ENCODE measurements at regions not wholly inside any gene's neighbourhood (a gene's known extent, or its start where the extent isn't known, plus 50 kb on each side); places are given as distances from the start of the nearest gene placed in this dataset.

GRCh38 chr11:33646629-33647028, 54.0 kb downstream of the C11orf91 start:
- DNase-seq (ENCODE audit: low read depth), result no peak
- H3K9me3 ChIP-seq (ENCODE audit: control insufficient read depth, low read length), result no peaks in the 10 kb centered on the region
- no peaks in the 10 kb centered on the region for H3K36me3 ChIP-seq (ENCODE audit: control insufficient read depth, insufficient read depth, low read length, severe bottlenecking)
- H3K27me3 ChIP-seq (replicated peaks; ENCODE audit: control insufficient read depth, insufficient read depth, low read length), result no peaks in the 10 kb centered on the region
- H3K4me3 ChIP-seq (ENCODE audit: low read length), result no peak overlapping the region
- H3K4me1 ChIP-seq (ENCODE audit: control insufficient read depth, insufficient read depth, low read length), result peaks cover 19% of the 10 kb centered on the region
- H3K9ac ChIP-seq (ENCODE audit: low read length), result no peak overlapping the region

DNA sequence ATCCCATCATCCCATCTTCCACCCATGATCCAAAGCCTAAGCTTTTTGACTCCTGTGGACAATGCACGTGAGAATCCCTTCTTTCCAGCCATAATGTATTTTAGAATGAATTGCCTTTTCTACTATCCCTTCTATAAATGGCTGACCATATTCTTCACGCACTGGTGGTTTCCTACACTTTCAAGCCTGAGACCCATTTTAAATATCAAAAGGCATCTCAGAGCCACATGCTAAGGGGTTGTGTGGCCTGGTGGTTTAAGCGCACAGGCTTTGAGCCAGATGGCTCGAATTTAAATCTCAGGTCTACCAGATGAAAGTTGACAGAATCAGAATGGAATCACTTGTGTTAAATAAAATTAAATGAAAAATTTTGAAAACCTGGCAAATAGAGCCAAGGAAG, 54.5 kb downstream of the C11orf91 start:
- H3K4me1 ChIP-seq (ENCODE audit: control insufficient read depth, insufficient read depth, low read length), result peaks cover 19% of the 10 kb centered on the region
- no peaks in the 10 kb centered on the region for H3K9me3 ChIP-seq (ENCODE audit: control insufficient read depth, low read length)
- no peaks in the 10 kb centered on the region for H3K27me3 ChIP-seq (replicated peaks; ENCODE audit: control insufficient read depth, insufficient read depth, low read length)
- no peak overlapping the region for H3K4me3 ChIP-seq (ENCODE audit: low read length)
- no peak for DNase-seq (ENCODE audit: low read depth)
- H3K36me3 ChIP-seq (ENCODE audit: control insufficient read depth, insufficient read depth, low read length, severe bottlenecking), result no peaks in the 10 kb centered on the region
- no peak overlapping the region for H3K9ac ChIP-seq (ENCODE audit: low read length)

DNA sequence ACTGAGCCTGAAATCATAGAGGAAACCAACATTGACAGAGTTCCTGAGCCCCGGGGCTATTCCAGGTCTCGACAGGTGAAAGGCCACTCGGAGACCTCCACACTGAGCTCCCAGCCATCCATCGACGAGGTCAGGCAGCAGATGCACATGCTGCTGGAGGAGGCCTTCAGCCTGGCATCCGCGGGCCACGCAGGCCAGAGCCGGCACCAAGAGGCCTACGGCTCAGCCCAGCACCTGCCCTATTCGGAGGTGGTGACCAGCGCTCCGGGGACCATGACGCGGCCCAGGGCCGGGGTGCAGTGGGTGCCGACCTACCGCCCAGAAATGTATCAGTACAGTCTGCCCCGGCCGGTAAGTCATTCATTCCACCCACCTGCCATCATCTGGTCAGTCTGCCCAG, 54.9 kb downstream of the C11orf91 start:
- no peak overlapping the region for H3K9ac ChIP-seq (ENCODE audit: low read length)
- no peaks in the 10 kb centered on the region for H3K27me3 ChIP-seq (replicated peaks; ENCODE audit: control insufficient read depth, insufficient read depth, low read length)
- H3K9me3 ChIP-seq (ENCODE audit: control insufficient read depth, low read length), result no peaks in the 10 kb centered on the region
- DNase-seq (ENCODE audit: low read depth), result no peak
- peaks cover 19% of the 10 kb centered on the region for H3K4me1 ChIP-seq (ENCODE audit: control insufficient read depth, insufficient read depth, low read length)
- H3K4me3 ChIP-seq (ENCODE audit: low read length), result no peak overlapping the region
- H3K36me3 ChIP-seq (ENCODE audit: control insufficient read depth, insufficient read depth, low read length, severe bottlenecking), result no peaks in the 10 kb centered on the region

DNA sequence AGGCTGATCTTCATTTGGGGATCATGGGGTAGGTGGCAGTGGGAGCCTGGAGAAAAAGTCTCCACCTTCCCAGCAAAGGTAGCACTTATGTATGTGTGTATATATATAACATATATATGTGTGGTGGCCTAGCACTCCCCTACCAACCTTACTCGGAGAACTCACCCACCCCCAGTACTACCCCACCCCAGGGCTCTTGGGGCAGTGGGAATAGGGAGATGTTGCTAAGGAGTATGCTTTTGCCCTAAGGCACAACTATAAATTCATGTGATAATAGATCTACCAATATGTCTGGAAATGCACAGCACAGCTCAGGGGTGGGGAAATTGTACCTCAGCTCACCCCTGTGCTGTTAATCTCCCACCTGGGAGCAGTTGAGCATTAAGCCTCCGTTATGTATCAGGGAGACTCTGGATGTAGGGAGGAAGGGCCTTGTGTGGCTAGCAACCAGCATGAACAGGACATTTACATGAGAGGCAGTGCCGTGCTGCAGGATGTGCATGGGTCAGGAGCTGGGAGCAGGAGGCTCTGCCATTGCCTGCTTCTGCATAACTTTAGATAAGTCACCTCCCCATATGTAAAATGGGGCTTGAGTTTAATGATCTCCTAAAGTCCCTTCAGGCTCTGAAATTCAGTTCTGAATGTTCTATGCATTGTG, 57.3 kb downstream of the C11orf91 start:
- no peaks in the 10 kb centered on the region for H3K27me3 ChIP-seq (replicated peaks; ENCODE audit: control insufficient read depth, insufficient read depth, low read length)
- H3K36me3 ChIP-seq (ENCODE audit: control insufficient read depth, insufficient read depth, low read length, severe bottlenecking), result no peaks in the 10 kb centered on the region
- H3K9me3 ChIP-seq (ENCODE audit: control insufficient read depth, low read length), result no peaks in the 10 kb centered on the region
- DNase-seq (ENCODE audit: low read depth), result no peak
- H3K4me3 ChIP-seq (ENCODE audit: low read length), result no peak overlapping the region
- H3K4me1 ChIP-seq (ENCODE audit: control insufficient read depth, insufficient read depth, low read length), result peaks cover 15% of the 10 kb centered on the region
- H3K9ac ChIP-seq (ENCODE audit: low read length), result no peak overlapping the region

- Histone ChIP-seq H3K9ac (ENCODE audit: low read length) (no peak overlapping the region), H3K36me3 (ENCODE audit: control insufficient read depth, insufficient read depth, low read length, severe bottlenecking) (no peaks in the 10 kb centered on the region), H3K9me3 (ENCODE audit: control insufficient read depth, low read length) (no peaks in the 10 kb centered on the region), H3K4me3 (ENCODE audit: low read length) (no peak overlapping the region), H3K4me1 (ENCODE audit: control insufficient read depth, insufficient read depth, low read length) (peaks cover 14% of the 10 kb centered on the region), H3K27me3 (replicated peaks; ENCODE audit: control insufficient read depth, insufficient read depth, low read length) (no peaks in the 10 kb centered on the region)
- no peak for DNase-seq (ENCODE audit: low read depth)
These were observed 58.0 kb downstream of the C11orf91 start for GRCh38 chr11:33642461-33643166.

DNA sequence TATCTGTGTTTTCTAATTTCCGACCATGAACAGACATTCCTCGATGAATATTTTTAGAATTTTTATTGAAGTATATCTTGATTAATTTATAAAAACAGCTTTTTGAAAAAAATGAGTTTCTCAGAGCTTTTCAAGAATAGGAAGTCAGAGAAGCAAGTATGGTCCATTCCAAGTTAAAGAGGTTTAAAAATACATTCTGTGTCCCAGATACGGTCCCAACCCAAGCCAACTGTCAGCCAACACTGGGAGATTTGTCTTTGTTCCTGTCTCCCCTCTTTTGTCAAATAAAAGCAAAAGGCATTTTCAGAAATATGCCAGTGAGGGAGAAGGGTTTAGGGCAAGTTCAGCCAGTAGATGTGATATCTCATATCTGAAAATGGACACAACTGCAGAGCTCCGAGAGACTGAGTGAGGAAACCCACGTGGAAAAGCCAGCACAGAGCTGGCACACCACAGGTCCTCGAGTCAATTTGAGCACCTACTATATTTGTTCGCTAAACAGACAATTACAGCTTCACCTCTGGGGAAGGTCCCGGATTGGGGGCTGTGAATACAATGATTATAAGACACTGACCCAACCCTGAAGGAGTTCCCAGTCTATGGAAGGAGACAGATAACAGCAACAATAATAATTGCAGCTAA, 59.8 kb downstream of the C11orf91 start:
- Histone ChIP-seq H3K4me3 (ENCODE audit: low read length) (no peak overlapping the region), H3K9me3 (ENCODE audit: control insufficient read depth, low read length) (no peaks in the 10 kb centered on the region), H3K27me3 (replicated peaks; ENCODE audit: control insufficient read depth, insufficient read depth, low read length) (no peaks in the 10 kb centered on the region), H3K9ac (ENCODE audit: low read length) (no peak overlapping the region), H3K4me1 (ENCODE audit: control insufficient read depth, insufficient read depth, low read length) (peaks cover 9% of the 10 kb centered on the region), H3K36me3 (ENCODE audit: control insufficient read depth, insufficient read depth, low read length, severe bottlenecking) (no peaks in the 10 kb centered on the region)
- no peak for DNase-seq (ENCODE audit: low read depth)

GRCh38 chr11:33638608-33639007, 62.0 kb downstream of the C11orf91 start:
- H3K9ac ChIP-seq (ENCODE audit: low read length), result no peak overlapping the region
- no peak overlapping the region for H3K4me3 ChIP-seq (ENCODE audit: low read length)
- no peaks in the 10 kb centered on the region for H3K9me3 ChIP-seq (ENCODE audit: control insufficient read depth, low read length)
- peaks cover 26% of the 10 kb centered on the region for H3K4me1 ChIP-seq (ENCODE audit: control insufficient read depth, insufficient read depth, low read length)
- no peak for DNase-seq (ENCODE audit: low read depth)
- no peaks in the 10 kb centered on the region for H3K27me3 ChIP-seq (replicated peaks; ENCODE audit: control insufficient read depth, insufficient read depth, low read length)
- no peaks in the 10 kb centered on the region for H3K36me3 ChIP-seq (ENCODE audit: control insufficient read depth, insufficient read depth, low read length, severe bottlenecking)

DNA sequence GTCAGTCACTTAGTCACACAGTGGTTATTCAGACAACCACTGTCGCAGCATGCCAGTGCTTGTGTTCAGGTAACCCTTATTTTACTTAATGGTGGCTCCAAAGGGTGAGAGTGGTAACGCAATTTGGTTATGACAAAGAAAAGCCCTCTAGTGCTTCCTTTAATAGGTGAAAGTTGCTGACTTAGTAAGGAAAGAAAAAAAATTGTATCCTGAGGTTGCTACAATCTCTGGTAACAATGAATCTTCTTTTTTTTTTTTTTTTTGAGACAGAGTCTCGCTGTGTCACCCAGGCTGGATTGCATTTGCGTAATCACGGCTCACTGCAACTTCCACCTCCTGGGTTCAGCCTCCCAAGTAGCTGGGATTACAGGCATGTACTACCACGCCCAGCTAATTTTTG, 64.5 kb downstream of the C11orf91 start:
- no peaks in the 10 kb centered on the region for H3K36me3 ChIP-seq (ENCODE audit: control insufficient read depth, insufficient read depth, low read length, severe bottlenecking)
- DNase-seq (ENCODE audit: low read depth), result no peak
- H3K9ac ChIP-seq (ENCODE audit: low read length), result peak overlapping the region; percentile 54
- no peaks in the 10 kb centered on the region for H3K27me3 ChIP-seq (replicated peaks; ENCODE audit: control insufficient read depth, insufficient read depth, low read length)
- peak overlapping the region; percentile 43 for H3K4me3 ChIP-seq (ENCODE audit: low read length)
- peaks cover 26% of the 10 kb centered on the region for H3K4me1 ChIP-seq (ENCODE audit: control insufficient read depth, insufficient read depth, low read length)
- H3K9me3 ChIP-seq (ENCODE audit: control insufficient read depth, low read length), result no peaks in the 10 kb centered on the region

GRCh38 chr11:33635161-33635560, 65.5 kb downstream of the C11orf91 start:
- Histone ChIP-seq H3K4me3 (ENCODE audit: low read length) (peak overlapping the region; percentile 43), H3K4me1 (ENCODE audit: control insufficient read depth, insufficient read depth, low read length) (peaks cover 26% of the 10 kb centered on the region), H3K9me3 (ENCODE audit: control insufficient read depth, low read length) (no peaks in the 10 kb centered on the region), H3K36me3 (ENCODE audit: control insufficient read depth, insufficient read depth, low read length, severe bottlenecking) (no peaks in the 10 kb centered on the region), H3K9ac (ENCODE audit: low read length) (peak overlapping the region; percentile 54), H3K27me3 (replicated peaks; ENCODE audit: control insufficient read depth, insufficient read depth, low read length) (no peaks in the 10 kb centered on the region)
- peak; percentile 20 for DNase-seq (ENCODE audit: low read depth)

DNA sequence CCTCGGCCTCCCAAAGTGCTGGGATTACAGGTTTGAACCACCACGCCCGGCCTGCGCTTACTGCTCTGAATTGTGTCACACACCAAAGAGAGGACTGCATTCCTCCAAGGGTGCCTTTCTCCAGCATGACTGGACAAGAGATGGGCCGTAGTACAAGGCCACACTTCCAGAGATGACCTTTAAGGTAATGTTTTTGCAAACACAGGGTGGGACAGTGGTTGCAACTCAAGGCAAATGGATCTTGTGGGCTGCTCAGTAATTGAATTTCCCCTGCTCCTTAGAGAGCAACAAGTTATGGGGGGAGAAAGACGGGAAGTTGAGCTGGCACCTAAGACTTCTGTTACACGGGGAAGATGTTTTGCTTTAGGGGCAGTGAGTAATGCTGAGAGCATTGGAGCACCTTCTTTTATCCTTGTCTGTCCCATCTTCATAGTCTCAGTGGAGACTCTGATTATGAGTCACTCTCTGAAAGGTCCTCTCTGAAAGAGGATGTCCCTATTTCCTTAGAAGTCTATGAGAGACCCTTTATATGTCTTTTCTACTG, 66.3 kb downstream of the C11orf91 start:
- no peaks in the 10 kb centered on the region for H3K27me3 ChIP-seq (replicated peaks; ENCODE audit: control insufficient read depth, insufficient read depth, low read length)
- no peak overlapping the region for H3K4me3 ChIP-seq (ENCODE audit: low read length)
- peaks cover 26% of the 10 kb centered on the region for H3K4me1 ChIP-seq (ENCODE audit: control insufficient read depth, insufficient read depth, low read length)
- no peaks in the 10 kb centered on the region for H3K36me3 ChIP-seq (ENCODE audit: control insufficient read depth, insufficient read depth, low read length, severe bottlenecking)
- no peaks in the 10 kb centered on the region for H3K9me3 ChIP-seq (ENCODE audit: control insufficient read depth, low read length)
- no peak overlapping the region for H3K9ac ChIP-seq (ENCODE audit: low read length)
- no peak for DNase-seq (ENCODE audit: low read depth)

DNA sequence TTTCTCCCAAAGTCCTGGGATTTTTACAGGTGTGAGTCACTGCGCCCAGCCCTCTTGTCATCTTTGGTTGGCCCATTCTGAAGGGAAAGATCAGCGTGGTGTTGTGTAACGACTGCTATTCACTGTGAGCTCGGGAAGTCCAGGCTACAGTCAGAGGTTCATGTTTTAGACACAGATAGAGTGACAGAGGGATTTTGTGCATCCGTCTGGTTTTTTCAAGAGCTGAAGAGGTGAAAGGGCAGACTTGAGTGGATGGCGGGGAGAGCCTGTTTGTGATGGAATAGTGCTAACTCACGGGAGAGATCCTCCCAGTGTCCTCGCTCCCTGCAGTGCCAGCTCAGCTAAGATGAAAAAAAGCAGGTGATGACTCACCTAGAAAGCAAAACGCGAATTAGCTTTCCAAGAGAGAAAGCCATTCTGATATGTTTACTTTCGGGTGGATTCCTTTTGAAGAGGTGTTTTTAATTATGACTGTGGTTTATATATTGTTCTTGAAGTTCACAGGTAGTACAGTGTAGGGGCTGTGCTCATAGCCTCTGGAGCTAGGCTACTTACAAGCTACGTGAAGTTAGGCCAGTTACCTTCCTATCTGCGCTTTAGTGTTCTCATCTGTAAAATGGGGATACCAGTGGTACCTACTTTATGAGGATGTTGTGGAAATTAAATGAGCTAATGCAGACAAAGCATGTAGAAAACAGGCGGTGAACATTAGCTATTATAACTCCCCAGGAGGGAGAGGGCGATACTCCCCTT, 67.2 kb downstream of the C11orf91 start:
- no peaks in the 10 kb centered on the region for H3K36me3 ChIP-seq (ENCODE audit: control insufficient read depth, insufficient read depth, low read length, severe bottlenecking)
- no peaks in the 10 kb centered on the region for H3K27me3 ChIP-seq (replicated peaks; ENCODE audit: control insufficient read depth, insufficient read depth, low read length)
- H3K4me3 ChIP-seq (ENCODE audit: low read length), result no peak overlapping the region
- no peaks in the 10 kb centered on the region for H3K9me3 ChIP-seq (ENCODE audit: control insufficient read depth, low read length)
- no peak for DNase-seq (ENCODE audit: low read depth)
- no peak overlapping the region for H3K9ac ChIP-seq (ENCODE audit: low read length)
- peaks cover 26% of the 10 kb centered on the region for H3K4me1 ChIP-seq (ENCODE audit: control insufficient read depth, insufficient read depth, low read length)

All from adipocyte (in vitro differentiated cells).